ENCODE measurements at regions not wholly inside any gene's neighbourhood (a gene's known extent, or its start where the extent isn't known, plus 50 kb on each side); places are given as distances from the start of the nearest gene placed in this dataset.

DNA sequence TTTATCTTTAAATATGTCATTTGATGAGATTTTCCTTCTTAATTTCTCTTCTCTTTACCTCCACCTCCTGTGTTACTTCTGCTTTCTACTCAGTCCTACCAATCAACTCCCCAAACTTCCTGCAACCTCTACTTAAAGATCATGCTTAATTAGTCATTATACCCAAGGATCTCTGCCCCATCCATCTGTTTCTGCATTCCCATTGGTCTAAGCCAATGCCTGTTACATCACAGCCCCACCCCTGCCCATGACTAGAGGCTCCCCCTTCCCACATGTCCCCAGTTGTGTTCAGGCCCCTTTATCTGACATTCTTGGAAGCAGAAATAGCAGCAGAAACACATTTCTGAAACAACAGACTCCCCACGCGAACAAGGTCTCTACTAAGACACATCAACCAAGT lies 319.1 kb upstream of the NFE2L3 start:
- RAD21 ChIA-PET (ENCODE audit: low non-redundant PET in 1 of 2, low total read pairs in 2 of 2, uncharacterized antibody in 2 of 2, unreplicated experiment in 2 of 2) = no interaction called here
- no peak for DNase-seq (ENCODE audit: low read depth, low spot score)
- BruUV-seq (replicated peaks) = no TSS peak
- Histone ChIP-seq H3K4me2 (ENCODE audit: low read length) (no peak overlapping the region), H3K27me3 (ENCODE audit: insufficient read depth, low read length) (peaks cover 30% of the 10 kb centered on the region), H3K9ac (ENCODE audit: low read length) (no peak overlapping the region), H3K4me3 (replicated peaks in 1 of 2; ENCODE audit: low read depth in 1 of 2, low read length in 2 of 2) (no peak overlapping the region), H4K20me1 (ENCODE audit: insufficient read depth) (no peaks in the 10 kb centered on the region), H2AFZ (ENCODE audit: low read depth, low read length, poor library complexity, severe bottlenecking) (no peak overlapping the region), H3K9me2 (ENCODE audit: insufficient read depth) (no peaks in the 10 kb centered on the region), H3K4me1 (ENCODE audit: control insufficient read depth in 1 of 2, insufficient read depth in 2 of 2, low read length in 2 of 2) (no peaks in the 10 kb centered on the region), H3K9me3 (ENCODE audit: control insufficient read depth in 1 of 2, insufficient read depth in 1 of 2, low read depth in 1 of 2, low read length in 2 of 2) (no peaks in the 10 kb centered on the region), H3K36me3 (ENCODE audit: control insufficient read depth in 1 of 2, insufficient read depth in 2 of 2, low read length in 2 of 2) (no peaks in the 10 kb centered on the region), H3K79me2 (ENCODE audit: insufficient read depth, low read length) (no peaks in the 10 kb centered on the region), H3K27ac (ENCODE audit: low read depth, low read length) (no peak overlapping the region)
- CTCF ChIA-PET = no interaction called here
- ATAC-seq = no peak
- TF ChIP-seq EGR1 (IDR thresholded peaks at IDR 0.05; ENCODE audit: low read depth) (no peak), SRF (IDR thresholded peaks at IDR 0.05; ENCODE audit: low read depth) (no peak), JUND (IDR thresholded peaks at IDR 0.05) (no peak), FOSL1 (IDR thresholded peaks at IDR 0.05; ENCODE audit: low read depth) (no peak), CEBPB (IDR thresholded peaks at IDR 0.05; ENCODE audit: low read depth) (no peak), TCF7L2 (IDR thresholded peaks at IDR 0.05; ENCODE audit: borderline replicate concordance, extremely low read depth, insufficient read depth, insufficient read length) (no peak), SP1 (IDR thresholded peaks at IDR 0.05; ENCODE audit: low read depth) (no peak), ZFX (IDR thresholded peaks at IDR 0.05) (no peak), ZNF274 (IDR thresholded peaks at IDR 0.05; ENCODE audit: low read depth, low read length) (no peak), YY1 (IDR thresholded peaks at IDR 0.05; ENCODE audit: extremely low read depth, insufficient replicate concordance, low read depth, low read length) (no peak), ELF1 (IDR thresholded peaks at IDR 0.05; ENCODE audit: borderline replicate concordance, low read depth) (no peak), SIN3A (IDR thresholded peaks at IDR 0.05; ENCODE audit: low read depth) (no peak), POLR2A (IDR thresholded peaks at IDR 0.05; ENCODE audit: borderline replicate concordance, extremely low read depth, insufficient read depth, insufficient read length) (no peak)
- TF ChIP-seq, protein P1, sequence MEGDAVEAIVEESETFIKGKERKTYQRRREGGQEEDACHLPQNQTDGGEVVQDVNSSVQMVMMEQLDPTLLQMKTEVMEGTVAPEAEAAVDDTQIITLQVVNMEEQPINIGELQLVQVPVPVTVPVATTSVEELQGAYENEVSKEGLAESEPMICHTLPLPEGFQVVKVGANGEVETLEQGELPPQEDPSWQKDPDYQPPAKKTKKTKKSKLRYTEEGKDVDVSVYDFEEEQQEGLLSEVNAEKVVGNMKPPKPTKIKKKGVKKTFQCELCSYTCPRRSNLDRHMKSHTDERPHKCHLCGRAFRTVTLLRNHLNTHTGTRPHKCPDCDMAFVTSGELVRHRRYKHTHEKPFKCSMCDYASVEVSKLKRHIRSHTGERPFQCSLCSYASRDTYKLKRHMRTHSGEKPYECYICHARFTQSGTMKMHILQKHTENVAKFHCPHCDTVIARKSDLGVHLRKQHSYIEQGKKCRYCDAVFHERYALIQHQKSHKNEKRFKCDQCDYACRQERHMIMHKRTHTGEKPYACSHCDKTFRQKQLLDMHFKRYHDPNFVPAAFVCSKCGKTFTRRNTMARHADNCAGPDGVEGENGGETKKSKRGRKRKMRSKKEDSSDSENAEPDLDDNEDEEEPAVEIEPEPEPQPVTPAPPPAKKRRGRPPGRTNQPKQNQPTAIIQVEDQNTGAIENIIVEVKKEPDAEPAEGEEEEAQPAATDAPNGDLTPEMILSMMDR (IDR thresholded peaks at IDR 0.05 in 2 of 3, conservative IDR thresholded peaks at IDR 0.05 in 1 of 3; ENCODE audit: borderline replicate concordance in 1 of 3, insufficient read depth in 1 of 3, low read depth in 2 of 3, low read length in 2 of 3) = no peak
- TF ChIP-seq, protein P2, sequence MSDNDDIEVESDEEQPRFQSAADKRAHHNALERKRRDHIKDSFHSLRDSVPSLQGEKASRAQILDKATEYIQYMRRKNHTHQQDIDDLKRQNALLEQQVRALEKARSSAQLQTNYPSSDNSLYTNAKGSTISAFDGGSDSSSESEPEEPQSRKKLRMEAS (IDR thresholded peaks at IDR 0.05) = no peak
- TF ChIP-seq, protein P3, sequence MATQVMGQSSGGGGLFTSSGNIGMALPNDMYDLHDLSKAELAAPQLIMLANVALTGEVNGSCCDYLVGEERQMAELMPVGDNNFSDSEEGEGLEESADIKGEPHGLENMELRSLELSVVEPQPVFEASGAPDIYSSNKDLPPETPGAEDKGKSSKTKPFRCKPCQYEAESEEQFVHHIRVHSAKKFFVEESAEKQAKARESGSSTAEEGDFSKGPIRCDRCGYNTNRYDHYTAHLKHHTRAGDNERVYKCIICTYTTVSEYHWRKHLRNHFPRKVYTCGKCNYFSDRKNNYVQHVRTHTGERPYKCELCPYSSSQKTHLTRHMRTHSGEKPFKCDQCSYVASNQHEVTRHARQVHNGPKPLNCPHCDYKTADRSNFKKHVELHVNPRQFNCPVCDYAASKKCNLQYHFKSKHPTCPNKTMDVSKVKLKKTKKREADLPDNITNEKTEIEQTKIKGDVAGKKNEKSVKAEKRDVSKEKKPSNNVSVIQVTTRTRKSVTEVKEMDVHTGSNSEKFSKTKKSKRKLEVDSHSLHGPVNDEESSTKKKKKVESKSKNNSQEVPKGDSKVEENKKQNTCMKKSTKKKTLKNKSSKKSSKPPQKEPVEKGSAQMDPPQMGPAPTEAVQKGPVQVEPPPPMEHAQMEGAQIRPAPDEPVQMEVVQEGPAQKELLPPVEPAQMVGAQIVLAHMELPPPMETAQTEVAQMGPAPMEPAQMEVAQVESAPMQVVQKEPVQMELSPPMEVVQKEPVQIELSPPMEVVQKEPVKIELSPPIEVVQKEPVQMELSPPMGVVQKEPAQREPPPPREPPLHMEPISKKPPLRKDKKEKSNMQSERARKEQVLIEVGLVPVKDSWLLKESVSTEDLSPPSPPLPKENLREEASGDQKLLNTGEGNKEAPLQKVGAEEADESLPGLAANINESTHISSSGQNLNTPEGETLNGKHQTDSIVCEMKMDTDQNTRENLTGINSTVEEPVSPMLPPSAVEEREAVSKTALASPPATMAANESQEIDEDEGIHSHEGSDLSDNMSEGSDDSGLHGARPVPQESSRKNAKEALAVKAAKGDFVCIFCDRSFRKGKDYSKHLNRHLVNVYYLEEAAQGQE (IDR thresholded peaks at IDR 0.05; ENCODE audit: low read depth) = no peak
- TF ChIP-seq, protein P4, sequence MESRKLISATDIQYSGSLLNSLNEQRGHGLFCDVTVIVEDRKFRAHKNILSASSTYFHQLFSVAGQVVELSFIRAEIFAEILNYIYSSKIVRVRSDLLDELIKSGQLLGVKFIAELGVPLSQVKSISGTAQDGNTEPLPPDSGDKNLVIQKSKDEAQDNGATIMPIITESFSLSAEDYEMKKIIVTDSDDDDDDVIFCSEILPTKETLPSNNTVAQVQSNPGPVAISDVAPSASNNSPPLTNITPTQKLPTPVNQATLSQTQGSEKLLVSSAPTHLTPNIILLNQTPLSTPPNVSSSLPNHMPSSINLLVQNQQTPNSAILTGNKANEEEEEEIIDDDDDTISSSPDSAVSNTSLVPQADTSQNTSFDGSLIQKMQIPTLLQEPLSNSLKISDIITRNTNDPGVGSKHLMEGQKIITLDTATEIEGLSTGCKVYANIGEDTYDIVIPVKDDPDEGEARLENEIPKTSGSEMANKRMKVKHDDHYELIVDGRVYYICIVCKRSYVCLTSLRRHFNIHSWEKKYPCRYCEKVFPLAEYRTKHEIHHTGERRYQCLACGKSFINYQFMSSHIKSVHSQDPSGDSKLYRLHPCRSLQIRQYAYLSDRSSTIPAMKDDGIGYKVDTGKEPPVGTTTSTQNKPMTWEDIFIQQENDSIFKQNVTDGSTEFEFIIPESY (IDR thresholded peaks at IDR 0.05; ENCODE audit: extremely low read depth, insufficient replicate concordance, low read length) = no peak
- intact Hi-C loops (cut with micrococcal nuclease) = no loop called here
- POLR2A ChIA-PET = no interaction called here

All from HCT116 (cell line).